NK-92 treated with Interleukin-12 subunit alpha and Interleukin-12 subunit beta, amount 100 ng/mL, for 24 hours (cell line): ENCODE measurements at regions not wholly inside any gene's neighbourhood (a gene's known extent, or its start where the extent isn't known, plus 50 kb on each side); places are given as distances from the start of the nearest gene placed in this dataset.

Source experiments
- DNase-seq: peaks from one replicate; lab custom pipeline; 2025; lab: John Stamatoyannopoulos, UW

GRCh38 chr11:128365044-128365443 lies 222.3 kb downstream of the ETS1 start:
- no peak for DNase-seq

- DNase-seq = no peak
These were observed 225.8 kb downstream of the ETS1 start for GRCh38 chr11:128361451-128362020.

- DNase-seq = no peak
These were observed 227.8 kb downstream of the ETS1 start for GRCh38 chr11:128359515-128359914.

- DNase-seq = no peak
These were observed 230.3 kb downstream of the ETS1 start for GRCh38 chr11:128357073-128357472.

- DNase-seq = no peak
These were observed 231.8 kb downstream of the ETS1 start for GRCh38 chr11:128355558-128355957.

- no peak for DNase-seq
These were observed 232.9 kb downstream of the ETS1 start for GRCh38 chr11:128354476-128354875.

- DNase-seq = no peak
These were observed 236.2 kb downstream of the ETS1 start for GRCh38 chr11:128351168-128351567.

GRCh38 chr11:128349650-128350299 lies 237.6 kb downstream of the ETS1 start:
- DNase-seq = no peak

- no peak for DNase-seq
These were observed 240.6 kb downstream of the ETS1 start for GRCh38 chr11:128346804-128347203.

GRCh38 chr11:128345316-128345715 lies 242.0 kb downstream of the ETS1 start:
- no peak for DNase-seq

- DNase-seq = no peak
These were observed 243.5 kb downstream of the ETS1 start for GRCh38 chr11:128343870-128344269.

GRCh38 chr11:128343135-128343514 lies 244.2 kb downstream of the ETS1 start:
- DNase-seq = no peak

GRCh38 chr11:128342511-128343134 lies 244.7 kb downstream of the ETS1 start:
- no peak for DNase-seq

GRCh38 chr11:128341280-128342248 lies 245.8 kb downstream of the ETS1 start:
- no peak for DNase-seq

- no peak for DNase-seq
These were observed 247.6 kb downstream of the ETS1 start for GRCh38 chr11:128339792-128340191.

- no peak for DNase-seq
These were observed 248.5 kb downstream of the ETS1 start for GRCh38 chr11:128338811-128339210.

- no peak for DNase-seq
These were observed 251.2 kb downstream of the ETS1 start for GRCh38 chr11:128336203-128336602.

GRCh38 chr11:128335729-128336128 lies 251.6 kb downstream of the ETS1 start:
- no peak for DNase-seq

- DNase-seq = no peak
These were observed 252.9 kb downstream of the ETS1 start for GRCh38 chr11:128334311-128335044.

- no peak for DNase-seq
These were observed 256.0 kb downstream of the ETS1 start for GRCh38 chr11:128331317-128331716.

GRCh38 chr11:128330203-128330602 lies 257.2 kb downstream of the ETS1 start:
- DNase-seq = no peak
